GM12878 (cell line): ENCODE measurements at regions not wholly inside any gene's neighbourhood (a gene's known extent, or its start where the extent isn't known, plus 50 kb on each side); places are given as distances from the start of the nearest gene placed in this dataset.

Experiments
- NFIC ChIP-seq: IDR thresholded peaks from 2 replicates; pipeline ENCODE4 v1.6.1; 2012; ENCODE audit warnings: low read depth, mild to moderate bottlenecking, inconsistent platforms, low read length, moderate library complexity
- TF ChIP-seq, protein P1 (sequence below): IDR thresholded peaks from 2 replicates; pipeline ENCODE4 v1.6.1; 2012; ENCODE audit warnings: improper control_type of control experiment, low read depth, low read length; ENCODE audit not compliant: insufficient replicate concordance
- TF ChIP-seq, protein P2 (sequence below): fragments of 450-650 bp; formaldehyde crosslinking; IDR thresholded peaks from 2 replicates; pipeline ENCODE4 v1.4.0; 2020; ENCODE audit warnings: mild to moderate bottlenecking, moderate library complexity
- TF ChIP-seq, protein P3 (sequence below): IDR thresholded peaks from 2 replicates; pipeline ENCODE4 v1.6.1; 2011; ENCODE audit warnings: borderline replicate concordance, low read depth, mild to moderate bottlenecking, moderate library complexity, mixed read lengths, low read length; ENCODE audit not compliant: insufficient read depth; ENCODE audit errors: extremely low read length

DNA sequence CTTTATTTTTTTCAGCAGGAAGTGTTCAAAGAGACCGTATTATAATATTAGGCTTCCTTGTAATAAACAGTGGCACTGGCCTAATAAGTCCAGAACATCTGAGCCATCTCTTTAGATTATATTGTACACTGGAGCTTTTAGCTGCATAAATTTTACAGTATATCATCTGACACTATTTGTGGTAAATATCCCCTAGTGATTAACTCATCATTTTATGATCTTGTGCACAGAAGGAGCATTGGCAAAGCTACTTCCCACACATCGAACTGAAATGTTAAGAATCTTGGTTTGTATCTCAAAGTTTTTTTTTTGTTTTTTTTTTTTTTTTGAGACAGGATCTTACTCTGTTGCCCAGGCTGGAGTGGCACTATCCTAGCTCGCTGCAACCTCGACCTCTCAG is 162.7 kb downstream of the HIPK3 start (continued):
- TF ChIP-seq, protein P1, sequence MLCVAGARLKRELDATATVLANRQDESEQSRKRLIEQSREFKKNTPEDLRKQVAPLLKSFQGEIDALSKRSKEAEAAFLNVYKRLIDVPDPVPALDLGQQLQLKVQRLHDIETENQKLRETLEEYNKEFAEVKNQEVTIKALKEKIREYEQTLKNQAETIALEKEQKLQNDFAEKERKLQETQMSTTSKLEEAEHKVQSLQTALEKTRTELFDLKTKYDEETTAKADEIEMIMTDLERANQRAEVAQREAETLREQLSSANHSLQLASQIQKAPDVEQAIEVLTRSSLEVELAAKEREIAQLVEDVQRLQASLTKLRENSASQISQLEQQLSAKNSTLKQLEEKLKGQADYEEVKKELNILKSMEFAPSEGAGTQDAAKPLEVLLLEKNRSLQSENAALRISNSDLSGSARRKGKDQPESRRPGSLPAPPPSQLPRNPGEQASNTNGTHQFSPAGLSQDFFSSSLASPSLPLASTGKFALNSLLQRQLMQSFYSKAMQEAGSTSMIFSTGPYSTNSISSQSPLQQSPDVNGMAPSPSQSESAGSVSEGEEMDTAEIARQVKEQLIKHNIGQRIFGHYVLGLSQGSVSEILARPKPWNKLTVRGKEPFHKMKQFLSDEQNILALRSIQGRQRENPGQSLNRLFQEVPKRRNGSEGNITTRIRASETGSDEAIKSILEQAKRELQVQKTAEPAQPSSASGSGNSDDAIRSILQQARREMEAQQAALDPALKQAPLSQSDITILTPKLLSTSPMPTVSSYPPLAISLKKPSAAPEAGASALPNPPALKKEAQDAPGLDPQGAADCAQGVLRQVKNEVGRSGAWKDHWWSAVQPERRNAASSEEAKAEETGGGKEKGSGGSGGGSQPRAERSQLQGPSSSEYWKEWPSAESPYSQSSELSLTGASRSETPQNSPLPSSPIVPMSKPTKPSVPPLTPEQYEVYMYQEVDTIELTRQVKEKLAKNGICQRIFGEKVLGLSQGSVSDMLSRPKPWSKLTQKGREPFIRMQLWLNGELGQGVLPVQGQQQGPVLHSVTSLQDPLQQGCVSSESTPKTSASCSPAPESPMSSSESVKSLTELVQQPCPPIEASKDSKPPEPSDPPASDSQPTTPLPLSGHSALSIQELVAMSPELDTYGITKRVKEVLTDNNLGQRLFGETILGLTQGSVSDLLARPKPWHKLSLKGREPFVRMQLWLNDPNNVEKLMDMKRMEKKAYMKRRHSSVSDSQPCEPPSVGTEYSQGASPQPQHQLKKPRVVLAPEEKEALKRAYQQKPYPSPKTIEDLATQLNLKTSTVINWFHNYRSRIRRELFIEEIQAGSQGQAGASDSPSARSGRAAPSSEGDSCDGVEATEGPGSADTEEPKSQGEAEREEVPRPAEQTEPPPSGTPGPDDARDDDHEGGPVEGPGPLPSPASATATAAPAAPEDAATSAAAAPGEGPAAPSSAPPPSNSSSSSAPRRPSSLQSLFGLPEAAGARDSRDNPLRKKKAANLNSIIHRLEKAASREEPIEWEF = no peak
- TF ChIP-seq, protein P2, sequence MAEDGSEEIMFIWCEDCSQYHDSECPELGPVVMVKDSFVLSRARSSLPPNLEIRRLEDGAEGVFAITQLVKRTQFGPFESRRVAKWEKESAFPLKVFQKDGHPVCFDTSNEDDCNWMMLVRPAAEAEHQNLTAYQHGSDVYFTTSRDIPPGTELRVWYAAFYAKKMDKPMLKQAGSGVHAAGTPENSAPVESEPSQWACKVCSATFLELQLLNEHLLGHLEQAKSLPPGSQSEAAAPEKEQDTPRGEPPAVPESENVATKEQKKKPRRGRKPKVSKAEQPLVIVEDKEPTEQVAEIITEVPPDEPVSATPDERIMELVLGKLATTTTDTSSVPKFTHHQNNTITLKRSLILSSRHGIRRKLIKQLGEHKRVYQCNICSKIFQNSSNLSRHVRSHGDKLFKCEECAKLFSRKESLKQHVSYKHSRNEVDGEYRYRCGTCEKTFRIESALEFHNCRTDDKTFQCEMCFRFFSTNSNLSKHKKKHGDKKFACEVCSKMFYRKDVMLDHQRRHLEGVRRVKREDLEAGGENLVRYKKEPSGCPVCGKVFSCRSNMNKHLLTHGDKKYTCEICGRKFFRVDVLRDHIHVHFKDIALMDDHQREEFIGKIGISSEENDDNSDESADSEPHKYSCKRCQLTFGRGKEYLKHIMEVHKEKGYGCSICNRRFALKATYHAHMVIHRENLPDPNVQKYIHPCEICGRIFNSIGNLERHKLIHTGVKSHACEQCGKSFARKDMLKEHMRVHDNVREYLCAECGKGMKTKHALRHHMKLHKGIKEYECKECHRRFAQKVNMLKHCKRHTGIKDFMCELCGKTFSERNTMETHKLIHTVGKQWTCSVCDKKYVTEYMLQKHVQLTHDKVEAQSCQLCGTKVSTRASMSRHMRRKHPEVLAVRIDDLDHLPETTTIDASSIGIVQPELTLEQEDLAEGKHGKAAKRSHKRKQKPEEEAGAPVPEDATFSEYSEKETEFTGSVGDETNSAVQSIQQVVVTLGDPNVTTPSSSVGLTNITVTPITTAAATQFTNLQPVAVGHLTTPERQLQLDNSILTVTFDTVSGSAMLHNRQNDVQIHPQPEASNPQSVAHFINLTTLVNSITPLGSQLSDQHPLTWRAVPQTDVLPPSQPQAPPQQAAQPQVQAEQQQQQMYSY (CRISPR knock-in tag) = no peak
- TF ChIP-seq NFIC = no peak
- TF ChIP-seq, protein P3, sequence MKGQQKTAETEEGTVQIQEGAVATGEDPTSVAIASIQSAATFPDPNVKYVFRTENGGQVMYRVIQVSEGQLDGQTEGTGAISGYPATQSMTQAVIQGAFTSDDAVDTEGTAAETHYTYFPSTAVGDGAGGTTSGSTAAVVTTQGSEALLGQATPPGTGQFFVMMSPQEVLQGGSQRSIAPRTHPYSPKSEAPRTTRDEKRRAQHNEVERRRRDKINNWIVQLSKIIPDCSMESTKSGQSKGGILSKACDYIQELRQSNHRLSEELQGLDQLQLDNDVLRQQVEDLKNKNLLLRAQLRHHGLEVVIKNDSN = no peak
